ENCODE measurements at regions not wholly inside any gene's neighbourhood (a gene's known extent, or its start where the extent isn't known, plus 50 kb on each side); places are given as distances from the start of the nearest gene placed in this dataset.

GRCh38 chr2:144084114-144084661, 435.7 kb downstream of the ZEB2 start:
- H4K20me1 ChIP-seq (ENCODE audit: low read depth, low read length): no peaks in the 10 kb centered on the region
- H3K27ac ChIP-seq (ENCODE audit: low read depth, low read length): no peak overlapping the region
- H3F3A ChIP-seq (ENCODE audit: insufficient read depth): no peaks in the 10 kb centered on the region
- TF ChIP-seq EZH2phosphoT487 (conservative IDR thresholded peaks at IDR 0.05; ENCODE audit: low read length) (no peak), CTCF (IDR thresholded peaks at IDR 0.05; ENCODE audit: insufficient read depth, low read length, poor library complexity, severe bottlenecking) (no peak)
- H3K79me2 ChIP-seq (ENCODE audit: insufficient read depth, low read length): no peaks in the 10 kb centered on the region
- no peak overlapping the region for H3K4me3 ChIP-seq (ENCODE audit: insufficient read depth, low read length, poor library complexity, severe bottlenecking)
- H3K36me3 ChIP-seq (ENCODE audit: low read length): 0 out of 2 replicates have a peak, but pooled peaks cover 3% of the 10 kb centered on the region
- H3K9me3 ChIP-seq (ENCODE audit: insufficient read depth, low read length): no peaks in the 10 kb centered on the region
- H3K9ac ChIP-seq (ENCODE audit: low read length): no peak overlapping the region
- no peaks in the 10 kb centered on the region for H3K9me2 ChIP-seq (replicated peaks; ENCODE audit: insufficient read depth, low read length)
- no peak overlapping the region for H3K4me2 ChIP-seq (ENCODE audit: low read depth, low read length, poor library complexity, severe bottlenecking)
- no peaks in the 10 kb centered on the region for H3K27me3 ChIP-seq (ENCODE audit: low read length)
- no peak overlapping the region for H2AFZ ChIP-seq (ENCODE audit: low read depth, low read length, severe bottlenecking)

GRCh38 chr2:144083211-144083610, 436.7 kb downstream of the ZEB2 start:
- Histone ChIP-seq H3K9me3 (ENCODE audit: insufficient read depth, low read length) (no peaks in the 10 kb centered on the region), H3K27ac (ENCODE audit: low read depth, low read length) (no peak overlapping the region), H3K79me2 (ENCODE audit: insufficient read depth, low read length) (no peaks in the 10 kb centered on the region), H4K20me1 (ENCODE audit: low read depth, low read length) (no peaks in the 10 kb centered on the region), H3K4me3 (ENCODE audit: insufficient read depth, low read length, poor library complexity, severe bottlenecking) (no peak overlapping the region), H2AFZ (ENCODE audit: low read depth, low read length, severe bottlenecking) (no peak overlapping the region), H3K9ac (ENCODE audit: low read length) (no peak overlapping the region), H3K36me3 (ENCODE audit: low read length) (0 out of 2 replicates have a peak, but pooled peaks cover 3% of the 10 kb centered on the region), H3K9me2 (replicated peaks; ENCODE audit: insufficient read depth, low read length) (no peaks in the 10 kb centered on the region), H3K27me3 (ENCODE audit: low read length) (no peaks in the 10 kb centered on the region), H3F3A (ENCODE audit: insufficient read depth) (no peaks in the 10 kb centered on the region), H3K4me2 (ENCODE audit: low read depth, low read length, poor library complexity, severe bottlenecking) (no peak overlapping the region)
- TF ChIP-seq EZH2phosphoT487 (conservative IDR thresholded peaks at IDR 0.05; ENCODE audit: low read length) (no peak), CTCF (IDR thresholded peaks at IDR 0.05; ENCODE audit: insufficient read depth, low read length, poor library complexity, severe bottlenecking) (no peak)

GRCh38 chr2:144082777-144083176, 437.1 kb downstream of the ZEB2 start:
- Histone ChIP-seq H3K4me3 (ENCODE audit: insufficient read depth, low read length, poor library complexity, severe bottlenecking) (no peak overlapping the region), H4K20me1 (ENCODE audit: low read depth, low read length) (no peaks in the 10 kb centered on the region), H3K27me3 (ENCODE audit: low read length) (no peaks in the 10 kb centered on the region), H3K9me2 (replicated peaks; ENCODE audit: insufficient read depth, low read length) (no peaks in the 10 kb centered on the region), H3K79me2 (ENCODE audit: insufficient read depth, low read length) (no peaks in the 10 kb centered on the region), H3K9ac (ENCODE audit: low read length) (no peak overlapping the region), H2AFZ (ENCODE audit: low read depth, low read length, severe bottlenecking) (no peak overlapping the region), H3F3A (ENCODE audit: insufficient read depth) (no peaks in the 10 kb centered on the region), H3K4me2 (ENCODE audit: low read depth, low read length, poor library complexity, severe bottlenecking) (no peak overlapping the region), H3K36me3 (ENCODE audit: low read length) (0 out of 2 replicates have a peak, but pooled peaks cover 3% of the 10 kb centered on the region), H3K27ac (ENCODE audit: low read depth, low read length) (no peak overlapping the region), H3K9me3 (ENCODE audit: insufficient read depth, low read length) (no peaks in the 10 kb centered on the region)
- no peak for TF ChIP-seq CTCF (IDR thresholded peaks at IDR 0.05; ENCODE audit: insufficient read depth, low read length, poor library complexity, severe bottlenecking)
- no peak for TF ChIP-seq EZH2phosphoT487 (conservative IDR thresholded peaks at IDR 0.05; ENCODE audit: low read length)

Data from SU-DHL-6 (cell line).